LNCAP (cell line): ENCODE measurements at regions not wholly inside any gene's neighbourhood (a gene's known extent, or its start where the extent isn't known, plus 50 kb on each side); places are given as distances from the start of the nearest gene placed in this dataset.

ENCODE experiments used
- CTCF ChIP-seq: fragments of 450-650 bp; IDR thresholded peaks from 2 replicates; pipeline ENCODE4 v1.5.1; 2017; ENCODE audit warnings: mild to moderate bottlenecking

DNA sequence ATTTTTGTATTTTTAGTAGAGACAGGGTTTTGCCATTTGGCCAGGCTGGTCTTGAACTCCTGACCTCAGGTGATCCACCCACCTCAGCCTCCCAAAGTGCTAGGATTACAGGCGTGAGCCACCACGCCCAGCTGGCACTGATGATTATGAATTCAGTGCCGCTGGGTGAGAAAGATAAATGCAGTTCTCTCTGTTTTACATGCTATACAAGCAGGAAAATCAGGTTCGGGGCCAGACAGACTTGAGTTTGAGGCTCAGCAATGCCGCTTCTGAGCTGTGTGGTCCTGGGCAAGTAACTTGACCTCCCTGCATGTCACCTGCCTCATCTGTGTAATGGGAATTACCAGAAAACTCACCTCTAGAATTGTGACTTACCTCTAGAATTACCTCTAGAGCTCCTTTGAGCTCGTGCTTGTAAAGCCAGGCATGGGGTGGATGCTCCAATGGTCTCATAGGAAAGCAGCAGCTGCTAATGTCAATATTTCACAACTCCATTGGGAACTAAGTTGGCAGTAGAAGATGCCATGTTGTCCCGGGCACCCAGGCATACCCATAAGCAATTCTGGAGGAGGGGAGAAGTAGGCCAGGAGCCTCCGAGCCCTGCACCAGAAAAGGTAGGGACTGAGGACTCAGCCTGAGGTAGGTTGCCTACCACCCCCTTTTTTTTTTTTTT is 119.8 kb upstream of the SLC25A33 start:
- no peak for TF ChIP-seq CTCF

GRCh38 chr1:9420835-9421532 is 118.3 kb upstream of the SLC25A33 start:
- TF ChIP-seq CTCF, result no peak

- TF ChIP-seq CTCF, result no peak
Observed at GRCh38 chr1:9421533-9421873, 117.8 kb upstream of the SLC25A33 start.

DNA sequence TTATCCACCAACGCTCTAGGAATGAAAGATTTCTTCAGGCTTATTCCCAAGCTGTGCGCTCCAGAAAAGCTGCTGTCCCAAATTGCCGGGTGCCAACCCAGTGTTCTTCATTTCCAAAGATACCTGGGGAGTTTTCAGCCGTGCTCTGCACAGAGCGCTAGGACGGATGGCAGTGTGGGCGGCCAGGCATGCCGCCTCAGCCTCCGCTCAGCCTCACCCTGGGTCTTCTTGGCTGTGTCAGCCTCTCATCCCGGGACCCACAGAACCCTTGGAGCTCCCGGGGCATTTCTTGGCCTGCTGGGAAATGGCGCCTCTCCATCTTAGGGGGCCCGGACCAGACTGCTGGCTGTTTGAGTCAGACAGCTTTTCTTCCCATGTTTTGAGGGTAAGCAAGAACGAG is 116.9 kb upstream of the SLC25A33 start:
- no peak for TF ChIP-seq CTCF

GRCh38 chr1:9422911-9423505 is 116.3 kb upstream of the SLC25A33 start:
- TF ChIP-seq CTCF, result no peak

GRCh38 chr1:9424261-9424660 is 115.0 kb upstream of the SLC25A33 start:
- TF ChIP-seq CTCF, result no peak

GRCh38 chr1:9425859-9426258 is 113.4 kb upstream of the SLC25A33 start:
- no peak for TF ChIP-seq CTCF
